ENCODE measurements at regions not wholly inside any gene's neighbourhood (a gene's known extent, or its start where the extent isn't known, plus 50 kb on each side); places are given as distances from the start of the nearest gene placed in this dataset.

DNA sequence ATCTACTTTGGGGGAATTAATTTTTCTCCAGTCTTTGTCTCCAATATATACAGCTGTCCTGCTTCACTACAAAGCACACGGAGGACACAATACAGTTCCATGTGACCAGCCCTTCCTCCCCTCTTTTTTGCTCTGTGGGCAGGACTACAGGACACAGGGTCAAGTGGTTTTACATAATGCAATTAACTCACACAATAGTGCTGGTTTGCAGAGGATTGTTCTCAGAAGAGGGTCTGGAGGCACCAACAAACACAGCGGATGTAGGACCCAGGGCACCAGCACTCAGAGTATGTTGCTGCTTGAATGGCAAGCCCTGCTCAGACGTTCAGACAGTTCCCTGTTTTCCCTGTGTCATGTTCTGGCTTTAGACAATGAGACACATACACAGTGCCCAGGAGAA is 52.0 kb upstream of the NPTX2 start:
- DNase-seq = no peak

DNA sequence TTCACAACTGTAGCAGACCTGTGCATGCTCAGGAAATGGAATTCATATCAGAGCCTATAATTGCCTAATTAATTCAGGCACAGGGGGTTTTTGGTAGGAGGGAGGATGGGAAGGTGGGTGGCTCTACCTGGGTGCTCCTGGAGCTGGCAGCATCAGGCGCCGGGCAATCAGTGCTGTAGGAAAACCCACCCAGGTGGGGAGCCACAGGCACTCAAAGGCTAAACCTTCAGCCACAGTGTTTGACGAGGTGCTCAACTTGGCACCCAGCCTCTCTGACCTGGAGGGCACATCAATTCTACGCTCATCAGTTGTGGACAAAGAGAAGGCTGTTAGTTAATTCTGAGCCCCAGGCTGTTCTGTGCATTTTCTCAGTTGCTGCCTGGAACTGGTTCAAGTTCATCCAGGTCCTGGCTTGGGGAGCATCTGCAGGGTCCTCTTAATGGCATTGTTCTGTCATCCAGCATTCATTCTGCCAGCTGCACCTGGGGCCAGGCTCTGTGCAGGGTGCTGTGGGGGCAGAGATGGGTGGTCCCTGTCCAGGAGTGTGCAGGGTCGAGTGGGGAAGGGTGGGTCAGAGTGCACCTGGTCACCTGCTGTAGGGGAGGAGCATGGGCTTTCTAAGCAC is 54.1 kb upstream of the NPTX2 start:
- DNase-seq = no peak

DNA sequence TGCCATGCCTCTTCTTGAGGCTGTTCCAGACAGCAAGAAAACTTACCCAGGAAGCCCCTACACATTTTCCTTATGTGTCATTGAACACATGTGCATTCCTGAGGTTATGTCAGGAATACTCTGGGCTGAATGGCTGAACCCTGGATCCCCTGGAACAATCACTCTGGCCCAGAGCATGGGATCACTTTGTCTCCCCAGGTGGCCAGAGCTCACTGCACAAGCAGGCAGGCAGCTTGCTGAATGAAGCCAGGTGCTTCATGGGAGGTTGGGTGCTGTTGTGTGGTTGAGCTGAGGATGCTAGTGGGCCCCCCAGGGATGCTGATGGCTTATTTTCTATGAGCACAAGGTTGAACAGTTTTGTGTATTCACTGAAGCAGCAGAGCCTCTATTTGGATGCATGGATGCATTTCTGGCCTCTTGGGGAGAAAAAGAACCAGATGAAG is 54.7 kb upstream of the NPTX2 start:
- DNase-seq = no peak

DNA sequence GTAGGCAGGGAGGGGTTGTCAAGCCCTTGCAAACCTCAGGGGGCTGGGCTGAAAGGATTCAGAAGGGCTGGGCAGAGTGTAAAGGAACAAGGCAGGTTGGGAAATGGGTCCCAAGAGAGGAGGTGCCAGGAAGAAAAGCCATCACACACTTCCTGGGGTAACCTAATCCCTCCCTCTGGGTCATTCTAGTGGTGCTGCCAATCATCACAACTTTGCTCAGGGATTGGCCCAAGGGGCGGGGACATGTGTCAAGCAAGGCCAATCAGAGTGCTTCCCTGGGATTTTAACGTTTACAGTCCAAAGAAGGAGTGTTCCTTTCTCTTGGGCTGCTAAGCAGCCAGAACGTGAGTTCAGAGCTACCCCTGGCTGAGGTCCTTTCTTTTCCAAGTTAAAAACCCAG is 57.1 kb upstream of the NPTX2 start:
- no peak for DNase-seq

DNA sequence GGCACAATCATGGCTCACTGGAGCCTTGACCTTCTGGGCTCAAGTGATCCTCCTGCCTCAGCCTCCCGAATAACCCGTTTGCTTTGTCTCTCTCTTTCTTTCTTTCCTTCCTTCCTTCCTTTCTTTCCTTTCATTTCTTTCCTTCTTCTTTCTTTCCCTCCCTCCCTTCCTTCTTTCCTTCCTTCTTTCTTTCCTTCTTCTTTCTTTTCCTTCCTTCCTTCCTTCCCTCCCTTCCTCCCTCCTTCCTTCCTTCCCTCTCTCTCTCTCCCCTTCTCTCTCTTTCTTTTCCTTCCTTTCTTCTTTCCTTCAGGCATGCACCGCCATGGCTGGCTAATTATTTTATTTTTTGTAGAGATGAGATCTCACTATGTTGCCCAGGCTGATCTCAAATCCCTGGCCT is 57.9 kb upstream of the NPTX2 start:
- DNase-seq = no peak

DNA sequence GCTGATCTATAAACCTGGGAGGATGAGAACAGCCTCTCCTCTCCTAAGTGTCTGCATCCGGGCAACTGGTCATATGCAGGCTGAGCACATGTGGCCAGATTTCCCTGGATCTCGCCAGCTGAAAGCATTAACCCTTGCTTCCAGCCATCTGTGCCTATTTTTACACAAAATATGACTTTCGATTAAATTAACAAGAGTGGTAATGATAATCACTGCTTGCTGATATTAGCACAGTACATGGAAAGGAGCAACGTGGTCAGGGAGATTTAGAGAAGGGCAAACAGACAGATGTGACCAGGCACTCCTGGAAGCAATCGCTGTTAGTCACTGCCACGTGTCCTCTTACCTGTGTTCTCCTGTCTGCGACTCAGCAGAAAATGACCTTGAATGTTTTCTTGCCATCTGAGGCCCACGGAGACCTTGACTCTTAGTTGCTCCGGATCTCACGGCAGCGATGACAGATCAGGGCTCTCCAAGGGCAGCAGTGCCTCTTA is 59.5 kb upstream of the NPTX2 start:
- DNase-seq = no peak

DNA sequence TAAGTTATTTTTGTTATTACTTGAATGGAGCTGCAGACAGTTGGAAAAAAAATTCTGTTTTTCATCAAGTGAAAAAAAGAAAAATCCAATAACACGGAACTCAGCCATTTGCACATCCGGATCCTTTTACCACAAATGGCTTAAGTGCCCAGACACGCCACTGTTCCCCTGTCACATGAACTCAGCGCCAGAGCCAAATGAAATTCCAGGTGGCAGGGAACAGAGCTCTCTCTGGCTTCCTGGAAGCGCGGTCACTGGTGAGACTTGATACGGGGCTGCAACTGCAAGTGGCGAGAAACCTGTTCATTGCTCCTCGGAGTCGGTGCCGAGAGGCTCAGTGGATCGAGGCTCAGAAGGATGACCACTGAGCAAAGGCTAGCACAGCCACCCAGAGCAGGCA is 60.8 kb upstream of the NPTX2 start:
- DNase-seq = no peak

DNA sequence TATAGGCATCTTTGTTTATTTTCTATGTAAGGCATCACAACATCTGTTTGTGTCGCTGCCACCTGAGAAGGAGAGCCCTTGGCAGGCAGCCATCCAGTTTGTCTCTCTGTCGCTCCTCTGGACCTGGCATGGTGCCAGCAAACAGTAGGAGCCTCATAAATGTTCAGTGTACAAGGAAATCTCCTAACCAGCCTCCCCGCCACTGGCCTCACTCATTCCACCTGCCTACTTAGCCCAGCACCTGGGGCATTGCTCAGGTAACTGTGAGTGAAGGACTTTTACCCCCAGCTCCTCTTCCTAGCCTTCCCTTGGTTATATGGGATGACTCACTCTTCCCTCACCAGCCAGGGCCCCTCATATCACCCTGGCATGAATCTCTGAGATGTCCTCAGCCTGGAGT is 61.7 kb upstream of the NPTX2 start:
- no peak for DNase-seq

DNA sequence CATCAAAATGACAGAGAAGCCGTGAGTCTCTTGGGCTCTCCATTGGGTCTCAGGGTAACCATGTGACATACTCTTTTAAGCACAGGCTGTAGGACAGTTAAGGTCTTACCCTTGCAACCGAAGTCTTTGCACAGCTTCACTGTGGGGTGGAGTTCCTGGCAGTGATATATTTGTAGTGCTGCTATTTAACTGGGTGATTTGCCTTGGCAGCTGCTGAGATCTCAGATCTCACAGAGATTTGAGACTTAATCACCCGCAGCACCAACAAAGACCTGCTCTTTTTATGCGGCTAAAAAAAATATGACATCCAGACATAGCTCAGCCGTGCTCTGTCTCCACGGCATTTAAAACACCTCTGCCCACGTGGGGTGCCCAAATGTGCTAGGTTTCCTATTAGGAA is 63.4 kb upstream of the NPTX2 start:
- DNase-seq = no peak

DNA sequence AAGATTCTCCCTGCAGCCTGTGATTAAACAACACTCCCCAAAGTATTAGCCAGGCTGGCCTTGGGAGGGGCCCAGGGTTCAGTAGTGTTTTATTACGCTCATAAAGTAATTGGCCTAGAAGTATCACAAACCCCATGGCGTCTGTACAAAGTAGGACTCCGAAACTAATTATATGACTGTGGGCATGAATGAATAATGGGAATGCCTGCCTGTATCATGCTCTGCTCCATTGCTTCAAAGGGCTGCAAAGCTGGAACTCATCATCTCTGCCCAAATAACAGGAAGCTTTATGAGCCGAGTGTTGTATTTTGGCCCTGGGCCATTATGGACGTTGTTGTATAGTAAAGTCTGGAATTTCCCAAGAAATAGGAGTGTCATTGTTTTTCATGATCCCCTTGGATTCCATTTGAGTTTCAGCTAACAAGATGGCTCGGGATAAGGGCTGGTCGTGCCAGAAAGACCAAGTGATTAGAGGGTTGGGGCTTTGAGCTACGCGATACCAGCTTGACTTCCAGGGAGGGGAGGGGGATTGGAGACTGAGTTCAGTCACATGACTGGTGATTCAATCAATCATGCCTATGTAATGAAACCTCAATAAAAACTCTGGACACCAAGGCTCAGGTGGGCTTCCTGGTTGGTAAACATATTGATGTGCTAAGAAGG is 65.3 kb upstream of the NPTX2 start:
- no peak for DNase-seq

DNA sequence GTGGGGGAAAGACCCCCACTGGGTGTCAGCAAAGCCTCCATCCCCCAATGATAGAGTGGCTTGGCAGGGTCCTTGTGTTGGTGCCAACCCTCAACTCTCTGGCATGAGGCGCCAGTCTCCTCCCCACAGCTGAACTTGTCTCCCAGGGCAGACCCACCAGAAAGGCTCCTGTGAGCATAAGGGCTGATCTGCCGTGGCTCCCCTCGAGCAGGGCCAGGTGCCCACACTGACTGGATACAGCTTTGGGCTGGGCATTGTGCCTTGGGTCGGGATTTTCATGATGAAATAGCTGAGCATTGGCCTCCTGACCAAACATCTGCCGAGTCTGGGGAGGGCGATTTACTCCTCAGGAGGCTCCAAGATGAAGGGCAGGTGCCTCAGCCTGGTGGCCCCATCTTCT is 68.1 kb upstream of the NPTX2 start:
- no peak for DNase-seq

DNA sequence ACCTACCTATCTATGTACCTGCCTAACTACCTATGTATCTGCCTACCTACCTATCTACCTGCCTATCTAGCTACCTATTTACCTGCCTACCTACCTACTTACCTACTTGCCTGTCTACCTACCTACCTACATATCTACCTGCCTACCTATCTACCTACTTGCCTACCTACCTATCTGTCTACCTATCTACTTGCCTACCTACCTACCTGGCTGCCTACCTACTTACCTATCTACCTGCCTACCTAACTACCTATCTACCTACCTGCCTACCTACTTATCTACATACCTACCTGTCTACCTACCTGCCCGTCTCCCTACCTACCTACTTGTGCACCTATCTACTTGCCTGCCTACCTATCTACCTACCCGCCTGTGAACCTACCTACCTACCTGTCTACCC is 68.7 kb upstream of the NPTX2 start:
- DNase-seq = no peak

DNA sequence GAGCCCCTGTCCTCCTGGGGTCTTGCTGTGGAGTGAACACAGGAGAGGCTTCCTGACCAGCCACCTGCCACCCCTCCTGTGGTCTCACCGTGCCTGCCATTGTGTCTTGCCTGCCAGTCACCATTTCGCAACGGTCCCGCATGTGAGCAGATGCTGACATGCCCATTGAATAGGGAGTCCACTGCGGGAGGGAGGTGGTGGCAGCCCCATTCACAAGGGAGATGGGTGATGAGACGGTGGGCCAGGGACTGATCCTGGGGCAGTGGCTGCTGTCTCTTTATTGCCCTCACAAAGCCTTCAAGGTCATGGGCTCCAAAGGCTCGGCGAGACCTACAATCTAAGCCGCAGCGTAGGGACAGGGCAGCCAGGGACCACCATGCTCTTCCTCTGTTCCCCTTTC is 76.0 kb upstream of the NPTX2 start:
- no peak for DNase-seq

DNA sequence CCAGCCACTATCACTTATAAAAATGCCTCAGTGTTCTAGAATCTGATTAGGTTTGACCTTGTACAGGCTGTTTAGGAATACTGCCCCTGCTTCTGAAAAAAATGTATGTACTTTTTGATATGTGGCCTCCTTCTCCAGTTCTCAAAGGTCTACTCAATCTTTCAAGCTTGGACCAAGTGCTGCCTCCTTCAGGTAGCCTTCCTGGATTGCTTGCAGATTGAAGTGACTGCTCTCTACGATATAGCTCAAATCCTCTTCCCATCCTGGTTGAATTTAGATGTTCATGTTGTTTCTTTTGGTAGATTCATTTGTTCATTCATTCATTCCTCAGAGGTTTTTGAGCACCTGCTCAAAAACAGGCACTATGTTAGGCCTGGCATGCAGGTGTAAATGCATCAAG is 77.2 kb upstream of the NPTX2 start:
- DNase-seq = no peak

DNA sequence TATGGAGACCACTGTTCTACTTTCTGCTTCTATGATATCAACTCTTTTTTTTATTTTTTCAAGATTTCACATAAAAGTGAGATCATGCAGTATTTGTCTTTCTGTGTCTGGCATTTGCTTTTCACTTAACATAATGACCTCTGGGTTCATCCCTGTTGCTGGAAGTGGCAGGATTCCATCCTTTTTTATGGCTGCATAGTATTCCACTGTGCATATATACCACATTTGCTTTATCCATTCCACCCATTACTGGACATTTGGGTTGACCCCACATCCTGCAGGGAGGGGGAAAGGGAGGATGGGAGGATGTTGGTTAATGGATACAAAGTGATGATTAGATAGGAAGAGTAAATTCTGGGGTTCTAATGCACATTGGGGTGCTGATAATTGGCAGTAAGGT is 80.3 kb upstream of the NPTX2 start:
- DNase-seq = no peak

DNA sequence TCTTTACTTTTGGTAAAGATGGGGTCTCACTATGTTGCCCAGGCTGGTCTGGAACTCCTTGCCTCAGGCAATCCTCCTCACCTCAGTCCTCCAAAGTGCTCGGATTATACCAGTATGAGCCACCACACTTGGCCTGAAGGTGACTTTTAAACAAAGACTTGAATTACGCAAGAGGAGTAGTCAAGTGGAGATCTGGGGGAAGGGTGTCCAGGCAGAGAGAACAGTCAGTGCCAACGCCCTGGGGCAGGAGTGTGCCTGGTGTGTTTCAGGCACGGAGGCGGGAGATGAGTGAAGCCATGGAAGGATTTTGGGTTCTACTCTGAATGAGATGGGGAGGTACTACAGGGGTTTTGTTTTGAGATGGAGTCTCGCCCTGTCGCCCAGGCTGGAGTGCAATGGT is 82.6 kb upstream of the NPTX2 start:
- DNase-seq = no peak

DNA sequence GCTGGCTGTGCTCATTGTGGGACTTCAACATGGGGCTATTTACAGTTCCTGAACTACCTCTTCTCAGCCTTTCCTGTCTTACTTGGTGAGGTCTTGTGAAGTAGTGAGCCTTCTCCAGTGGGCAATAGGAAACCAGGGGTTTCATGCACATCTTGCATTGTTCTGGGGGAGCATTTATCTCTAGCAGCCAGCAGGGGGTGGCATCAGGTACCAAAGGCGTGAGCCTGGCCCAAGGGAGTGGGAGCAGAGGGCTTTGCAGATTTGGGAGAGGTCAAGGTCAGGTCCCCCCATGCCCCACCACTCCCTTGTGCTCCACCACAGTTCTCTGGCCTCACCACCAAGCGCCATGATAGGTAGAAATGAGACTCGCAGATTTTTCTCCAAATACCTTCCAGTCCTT is 85.4 kb upstream of the NPTX2 start:
- no peak for DNase-seq

DNA sequence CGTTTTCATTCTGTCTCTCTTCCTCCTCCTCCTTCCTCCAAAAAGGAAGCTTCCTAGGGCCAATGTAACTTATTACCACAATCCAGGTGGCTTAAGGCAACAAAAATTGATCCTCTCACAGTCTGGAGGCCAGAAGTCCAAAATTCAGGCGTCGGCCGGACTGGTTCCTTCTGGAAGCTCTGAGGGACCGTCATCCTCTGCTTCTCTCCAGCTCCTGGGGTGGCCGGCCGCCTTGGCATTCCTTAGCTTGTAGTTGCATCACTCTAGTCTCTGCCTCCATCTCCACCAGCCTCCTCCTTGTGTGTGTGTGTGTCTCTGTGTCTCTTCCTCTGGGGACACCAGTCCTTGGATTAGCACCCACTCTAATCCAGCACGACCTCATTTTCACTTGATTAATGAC is 89.0 kb upstream of the NPTX2 start:
- no peak for DNase-seq

DNA sequence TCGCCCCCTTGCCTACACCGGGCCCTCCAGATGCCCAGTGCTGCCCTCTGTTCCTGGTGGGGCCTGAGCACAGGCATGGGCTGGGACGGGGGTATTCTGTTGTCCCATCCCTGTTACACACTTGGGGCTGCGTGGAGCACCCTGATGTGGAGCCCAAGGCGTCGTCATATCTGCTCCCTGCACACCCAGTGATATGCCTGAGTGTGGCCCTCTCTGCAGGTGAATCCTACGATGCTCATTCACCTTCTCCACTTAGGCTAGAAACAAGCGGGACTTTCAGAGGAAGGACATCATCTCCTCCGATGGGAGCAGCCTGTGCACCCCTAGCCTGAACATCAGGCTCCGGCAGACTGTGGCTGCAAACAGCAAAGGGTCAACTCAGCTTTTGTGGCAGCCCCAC is 91.0 kb upstream of the NPTX2 start:
- no peak for DNase-seq

DNA sequence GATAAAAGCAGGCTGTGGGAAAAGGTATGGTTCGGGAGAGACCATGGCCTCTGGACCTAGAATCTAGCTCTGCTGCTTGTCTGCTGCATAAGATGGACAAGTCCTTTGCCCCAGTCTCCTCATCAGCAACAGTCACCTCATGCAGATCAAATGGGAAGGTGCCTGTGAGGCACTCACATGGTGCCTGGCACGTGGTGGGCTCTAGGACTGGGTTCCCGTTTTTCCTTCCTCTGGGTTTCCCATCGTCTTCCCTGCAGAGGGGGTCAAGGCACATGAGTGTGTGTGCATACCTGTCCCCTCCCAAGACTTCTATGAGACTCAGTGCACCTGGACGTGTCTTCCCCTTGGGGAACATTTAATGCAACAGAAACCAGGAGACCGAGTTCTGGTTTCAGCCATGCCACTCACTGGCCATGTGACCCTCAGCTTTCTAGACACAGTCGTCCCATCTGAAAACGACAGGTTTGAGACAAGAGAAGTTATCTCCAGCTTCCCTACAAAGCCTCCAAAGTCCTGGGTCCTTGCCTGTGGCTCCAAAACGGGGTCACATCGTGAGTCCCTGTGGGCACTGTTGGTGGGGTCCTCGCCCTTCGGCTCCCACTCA is 95.9 kb upstream of the NPTX2 start:
- DNase-seq = no peak

DNA sequence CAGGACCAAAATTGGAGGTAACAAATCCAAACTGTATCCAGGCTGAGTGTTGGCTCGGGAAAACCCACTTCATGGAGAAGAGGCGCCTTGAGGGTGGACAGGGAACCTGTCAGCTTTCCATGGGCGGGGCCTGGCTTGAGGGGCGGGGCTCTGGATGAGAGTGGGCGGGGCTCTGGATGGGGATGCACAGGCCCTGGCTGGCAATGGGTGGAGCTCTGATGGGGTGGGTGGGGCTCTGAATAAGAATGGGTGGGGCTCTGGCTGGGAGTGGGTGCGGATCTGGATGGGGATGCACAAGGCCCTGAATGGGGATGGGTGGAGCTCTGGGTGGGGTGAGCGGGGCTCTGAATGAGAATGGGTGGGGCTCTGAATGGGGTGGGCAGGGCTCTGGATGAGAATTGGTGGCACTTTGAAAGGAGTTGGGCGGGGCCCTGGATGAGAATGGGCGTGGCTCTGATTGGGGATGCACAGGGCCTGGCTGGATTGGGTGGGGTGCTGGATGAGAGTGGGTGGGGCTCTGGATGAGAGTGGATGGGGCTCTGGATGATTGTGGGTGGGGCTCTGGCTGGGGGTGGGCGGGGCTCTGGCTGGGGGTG is 96.6 kb upstream of the NPTX2 start:
- no peak for DNase-seq

DNA sequence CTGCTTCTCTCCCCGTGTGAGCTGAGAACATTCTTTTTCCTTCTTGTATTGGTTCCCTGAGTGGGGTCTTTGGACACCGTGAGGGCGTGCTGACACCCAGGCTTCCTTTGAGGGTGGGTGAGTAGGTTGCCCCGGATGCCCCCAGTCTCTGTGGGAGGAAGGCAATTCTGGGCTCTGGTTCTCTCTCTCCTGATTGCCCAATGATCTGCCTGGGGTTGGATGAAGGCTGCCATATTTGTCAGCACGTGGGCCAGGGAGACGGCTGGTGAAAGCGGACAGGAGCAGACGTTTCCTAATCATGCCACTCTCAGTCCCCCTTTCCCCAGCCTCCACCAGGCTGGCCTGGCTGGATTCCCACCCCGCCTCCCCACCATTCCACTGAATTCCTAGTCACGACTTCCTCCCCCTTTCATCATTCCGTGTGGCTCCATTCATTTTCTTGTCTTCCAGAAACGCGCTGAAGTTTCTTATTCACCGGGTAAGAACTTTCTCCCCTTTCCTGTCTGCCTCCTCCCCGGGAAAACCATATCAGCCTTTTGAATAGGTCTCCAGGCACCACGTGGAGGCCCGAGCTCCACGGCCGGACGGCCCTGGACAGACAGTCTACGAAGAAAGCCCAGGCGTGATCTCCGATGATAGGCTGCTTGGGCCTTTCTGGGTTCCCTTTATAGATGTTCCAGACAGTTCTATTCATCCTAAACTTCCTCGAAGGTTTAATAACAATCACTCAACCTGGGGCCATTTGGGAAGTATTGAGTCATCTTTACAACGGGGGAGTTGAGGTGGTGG is 98.7 kb upstream of the NPTX2 start:
- DNase-seq = no peak

DNA sequence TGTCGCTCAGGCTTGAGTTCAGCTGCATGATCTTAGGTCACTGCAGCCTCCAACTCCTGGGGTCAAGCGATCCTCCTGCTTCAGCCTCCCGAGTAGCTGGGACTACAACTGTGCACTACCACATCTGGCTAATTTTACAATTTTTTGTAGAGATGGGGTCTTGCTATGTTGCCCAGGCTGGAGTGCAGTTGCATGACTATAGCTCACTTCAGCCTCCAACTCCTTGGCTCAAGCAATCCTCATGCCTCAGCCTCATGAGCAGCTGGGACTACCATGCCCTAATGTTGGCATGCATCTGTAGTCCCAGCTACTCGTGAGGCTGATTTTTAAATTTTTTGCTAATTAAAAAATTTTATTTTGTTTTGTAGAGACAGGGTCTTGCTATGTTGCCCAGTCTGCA is 101.9 kb upstream of the NPTX2 start:
- no peak for DNase-seq
